ENCODE measurements at regions not wholly inside any gene's neighbourhood (a gene's known extent, or its start where the extent isn't known, plus 50 kb on each side); places are given as distances from the start of the nearest gene placed in this dataset.

- TF ChIP-seq CTCF (IDR thresholded peaks at IDR 0.05; ENCODE audit: low read length): no peak
- no peak for TF ChIP-seq EZH2phosphoT487 (IDR thresholded peaks at IDR 0.05; ENCODE audit: low read length)
These were observed 54.0 kb upstream of the TNC start for GRCh38 chr9:115171921-115172388.
